Panc1 (cell line): ENCODE measurements at regions not wholly inside any gene's neighbourhood (a gene's known extent, or its start where the extent isn't known, plus 50 kb on each side); places are given as distances from the start of the nearest gene placed in this dataset.

Source experiments
- ATAC-seq: fragments of 200-7000 bp; cut with Tn5 transposase; 2 replicates; pipeline ENCODE4 v1.9.1; 2020; ENCODE audit warnings: mild to moderate bottlenecking, moderate library complexity
- BruUV-seq: library from RNA; stranded (reverse); fragments of 400-500 nt; replicated peaks from 2 replicates; lab custom pipeline; 2021; lab: Mats Ljungman, UMichigan
- CTCF ChIA-PET: fragments of 300-600 bp; sonication (Branson Sonifier 250); formaldehyde crosslinking; loops from one replicate; lab custom pipeline; 2022; ENCODE audit warnings: antibody characterized with exemption; lab: Charles Lee
- POLR2A ChIA-PET: fragments of 300-600 bp; sonication (Branson Sonifier 250); formaldehyde crosslinking; loops from one replicate; lab custom pipeline; 2022; ENCODE audit warnings: antibody characterized with exemption; lab: Charles Lee
- DNase-seq: peaks from one replicate; pipeline ENCODE4 v3.0.0-alpha.2; 2010; ENCODE audit warnings: low read depth, low spot score
- H3K27ac ChIP-seq: 2 replicates; pipeline ENCODE4 v1.5.1; 2011; ENCODE audit warnings: mild to moderate bottlenecking, low read length, inconsistent platforms
- H3K27me3 ChIP-seq: fragments of 200-500 bp; sonication (Bioruptor generic); 2 replicates; pipeline ENCODE4 v1.6.0; 2014; ENCODE audit warnings: low read length, inconsistent platforms; ENCODE audit not compliant: control insufficient read depth, insufficient read depth
- H3K36me3 ChIP-seq: fragments of 200-500 bp; sonication (Bioruptor generic); 2 replicates; pipeline ENCODE4 v1.5.1; 2014; ENCODE audit warnings: inconsistent platforms, mild to moderate bottlenecking, low read length, moderate library complexity; ENCODE audit not compliant: control insufficient read depth, insufficient read depth
- H3K4me1 ChIP-seq: 2 replicates; pipeline ENCODE4 v1.5.1; 2011; ENCODE audit warnings: inconsistent platforms, mild to moderate bottlenecking, low read length, moderate library complexity; ENCODE audit not compliant: control insufficient read depth, insufficient read depth
- H3K4me3 ChIP-seq, 2 experiments: 2 replicates each; pipeline ENCODE4 v1.5.1; 2011 to 2012; ENCODE audit warnings: low read depth in 2 of 2, low read length in 2 of 2, mild to moderate bottlenecking in 2 of 2, inconsistent platforms in 1 of 2, moderate library complexity in 1 of 2
- H3K9me3 ChIP-seq: fragments of 200-500 bp; sonication (Bioruptor generic); 2 replicates; pipeline ENCODE4 v1.5.1; 2014; ENCODE audit warnings: low read depth, mild to moderate bottlenecking, inconsistent platforms, low read length, moderate library complexity; ENCODE audit not compliant: control insufficient read depth, insufficient read depth
- CTCF ChIP-seq: fragments of 450-650 bp; IDR thresholded peaks from 2 replicates; pipeline ENCODE4 v1.5.1; 2017; ENCODE audit warnings: mild to moderate bottlenecking
- POLR2AphosphoS5 ChIP-seq: IDR thresholded peaks from 2 replicates; pipeline ENCODE4 v1.6.1; 2012; ENCODE audit warnings: mild to moderate bottlenecking, low read depth, low read length, moderate library complexity
- REST ChIP-seq, 2 experiments: IDR thresholded peaks; 2 replicates each; pipeline ENCODE4 v1.6.1; 2011 to 2012; ENCODE audit warnings: low read depth in 2 of 2, control low read depth in 1 of 2, low read length in 1 of 2, mild to moderate bottlenecking in 1 of 2, moderate library complexity in 1 of 2; ENCODE audit not compliant: insufficient read depth in 1 of 2
- SIN3A ChIP-seq: IDR thresholded peaks from 2 replicates; pipeline ENCODE4 v1.6.1; 2012; ENCODE audit warnings: low read depth, mild to moderate bottlenecking, low read length, moderate library complexity, borderline replicate concordance; ENCODE audit not compliant: insufficient read depth
- TCF7L2 ChIP-seq: IDR thresholded peaks from 2 replicates; pipeline ENCODE4 v1.6.1; 2011; ENCODE audit warnings: mild to moderate bottlenecking, low read depth, low read length, inconsistent platforms
- in situ Hi-C: cut with HindIII; loops from 2 replicates; pipeline ENCODE4 v1.10.0; 2016; ENCODE audit warnings: low sequenced_read_pairs, low pct_unique_long_range_greater_than_20kb
- intact Hi-C: fragments of 100-400 bp; cut with micrococcal nuclease; formaldehyde crosslinking; loops from one replicate; pipeline ENCODE4 v1.10.0; 2022; ENCODE audit not compliant: unreplicated experiment

GRCh38 chr3:84292128-84292527 is 666.7 kb upstream of the CADM2 start:
- Histone ChIP-seq H3K36me3 (no peaks in the 10 kb centered on the region), H3K9me3 (no peaks in the 10 kb centered on the region), H3K27me3 (no peaks in the 10 kb centered on the region), H3K27ac (no peak overlapping the region), H3K4me3 (no peak overlapping the region), H3K4me1 (no peaks in the 10 kb centered on the region)
- POLR2A ChIA-PET = no interaction called here
- DNase-seq = no peak
- CTCF ChIA-PET = no interaction called here
- ATAC-seq = no peak
- intact Hi-C loops (no loop called here), in situ Hi-C loops (no loop called here)
- no TSS peak for BruUV-seq
- no peak for TF ChIP-seq CTCF
- no peak for TF ChIP-seq REST (IDR thresholded peaks at IDR 0.05; ENCODE audit: insufficient read depth in 1 of 2, low read depth in 2 of 2, low read length in 1 of 2)
- no peak for TF ChIP-seq POLR2AphosphoS5
- TF ChIP-seq TCF7L2 = no peak
- no peak for TF ChIP-seq SIN3A

GRCh38 chr3:84299329-84299728 is 659.5 kb upstream of the CADM2 start:
- no peak overlapping the region for H3K4me3 ChIP-seq
- no peak for TF ChIP-seq SIN3A
- no peak for TF ChIP-seq CTCF
- TF ChIP-seq REST (IDR thresholded peaks at IDR 0.05; ENCODE audit: insufficient read depth in 1 of 2, low read depth in 2 of 2, low read length in 1 of 2) = no peak
- no peak for TF ChIP-seq POLR2AphosphoS5
- TF ChIP-seq TCF7L2 = no peak

More at GRCh38 chr3:84299329-84299728, 659.5 kb upstream of the CADM2 start:
- DNase-seq (no peak), ATAC-seq (no peak)
- no peaks in the 10 kb centered on the region for H3K36me3 ChIP-seq
- ChIA-PET CTCF (no interaction called here), POLR2A (no interaction called here)
- BruUV-seq = no TSS peak
- H3K4me1 ChIP-seq = no peaks in the 10 kb centered on the region
- intact Hi-C loops = no loop called here
- no peaks in the 10 kb centered on the region for H3K9me3 ChIP-seq
- no peaks in the 10 kb centered on the region for H3K27me3 ChIP-seq
- in situ Hi-C loops = no loop called here
- no peak overlapping the region for H3K27ac ChIP-seq
